ENCODE measurements at regions not wholly inside any gene's neighbourhood (a gene's known extent, or its start where the extent isn't known, plus 50 kb on each side); places are given as distances from the start of the nearest gene placed in this dataset.

- no peak for TF ChIP-seq RAD21 (IDR thresholded peaks at IDR 0.05; ENCODE audit: low read depth)
- TF ChIP-seq MAX (IDR thresholded peaks at IDR 0.05), result no peak
- no peak for TF ChIP-seq EZH2 (IDR thresholded peaks at IDR 0.05)
- no peak for TF ChIP-seq EGR1 (IDR thresholded peaks at IDR 0.05; ENCODE audit: low read depth)
- no peak for TF ChIP-seq ATF3 (IDR thresholded peaks at IDR 0.05)
- no peak for TF ChIP-seq FOSL1 (IDR thresholded peaks at IDR 0.05; ENCODE audit: low read depth)
Measured at GRCh38 chr7:91344911-91345310, 80.7 kb downstream of the FZD1 start (continued).

- Histone ChIP-seq H4K20me1 (ENCODE audit: insufficient read depth) (no peaks in the 10 kb centered on the region), H3K27ac (ENCODE audit: low read depth, low read length) (no peak overlapping the region), H3K4me1 (ENCODE audit: control insufficient read depth in 1 of 2, insufficient read depth in 2 of 2, low read length in 2 of 2) (no peaks in the 10 kb centered on the region), H2AFZ (ENCODE audit: low read depth, low read length, poor library complexity, severe bottlenecking) (no peak overlapping the region), H3K9me3 (ENCODE audit: control insufficient read depth in 1 of 2, insufficient read depth in 1 of 2, low read depth in 1 of 2, low read length in 2 of 2) (no peaks in the 10 kb centered on the region), H3K9me2 (ENCODE audit: insufficient read depth) (no peaks in the 10 kb centered on the region), H3K27me3 (ENCODE audit: insufficient read depth, low read length) (peaks cover 65% of the 10 kb centered on the region), H3K79me2 (ENCODE audit: insufficient read depth, low read length) (no peaks in the 10 kb centered on the region), H3K9ac (ENCODE audit: low read length) (no peak overlapping the region), H3K36me3 (ENCODE audit: control insufficient read depth in 1 of 2, insufficient read depth in 2 of 2, low read length in 2 of 2) (no peaks in the 10 kb centered on the region), H3K4me2 (ENCODE audit: low read length) (no peak overlapping the region), H3K4me3 (replicated peaks in 1 of 2; ENCODE audit: low read depth in 1 of 2, low read length in 2 of 2) (no peak overlapping the region)
- TF ChIP-seq RAD21 (IDR thresholded peaks at IDR 0.05; ENCODE audit: low read depth) (no peak), SP1 (IDR thresholded peaks at IDR 0.05; ENCODE audit: low read depth) (no peak), ATF3 (IDR thresholded peaks at IDR 0.05) (no peak), POLR2AphosphoS5 (IDR thresholded peaks at IDR 0.05; ENCODE audit: low read depth, low read length) (no peak)
- no TSS peak for BruUV-seq (replicated peaks)
- ChIA-PET POLR2A (no interaction called here), RAD21 (ENCODE audit: low non-redundant PET in 1 of 2, low total read pairs in 2 of 2, uncharacterized antibody in 2 of 2, unreplicated experiment in 2 of 2) (no interaction called here), CTCF (no interaction called here)
- ATAC-seq (no peak), DNase-seq (ENCODE audit: low read depth, low spot score) (no peak)
- intact Hi-C loops (cut with micrococcal nuclease), result no loop called here
Measured at GRCh38 chr7:91345449-91345848, 81.2 kb downstream of the FZD1 start.

- H3K4me3 ChIP-seq (replicated peaks in 1 of 2; ENCODE audit: low read depth in 1 of 2, low read length in 2 of 2), result no peak overlapping the region
- H3K9me2 ChIP-seq (ENCODE audit: insufficient read depth), result no peaks in the 10 kb centered on the region
- ChIA-PET CTCF (no interaction called here), RAD21 (ENCODE audit: low non-redundant PET in 1 of 2, low total read pairs in 2 of 2, uncharacterized antibody in 2 of 2, unreplicated experiment in 2 of 2) (no interaction called here), POLR2A (no interaction called here)
- no peaks in the 10 kb centered on the region for H4K20me1 ChIP-seq (ENCODE audit: insufficient read depth)
- H3K27me3 ChIP-seq (ENCODE audit: insufficient read depth, low read length), result peaks cover 60% of the 10 kb centered on the region
- ATAC-seq, result no peak
- no peaks in the 10 kb centered on the region for H3K4me1 ChIP-seq (ENCODE audit: control insufficient read depth in 1 of 2, insufficient read depth in 2 of 2, low read length in 2 of 2)
- no peak overlapping the region for H3K9ac ChIP-seq (ENCODE audit: low read length)
- H3K27ac ChIP-seq (ENCODE audit: low read depth, low read length), result no peak overlapping the region
- intact Hi-C loops (cut with micrococcal nuclease), result no loop called here
- H3K4me2 ChIP-seq (ENCODE audit: low read length), result no peak overlapping the region
- no peaks in the 10 kb centered on the region for H3K36me3 ChIP-seq (ENCODE audit: control insufficient read depth in 1 of 2, insufficient read depth in 2 of 2, low read length in 2 of 2)
- no peaks in the 10 kb centered on the region for H3K9me3 ChIP-seq (ENCODE audit: control insufficient read depth in 1 of 2, insufficient read depth in 1 of 2, low read depth in 1 of 2, low read length in 2 of 2)
- no peak for TF ChIP-seq CBX3 (IDR thresholded peaks at IDR 0.05; ENCODE audit: low read depth)
- no peak for TF ChIP-seq FOSL1 (IDR thresholded peaks at IDR 0.05; ENCODE audit: low read depth)
- TF ChIP-seq SIN3A (IDR thresholded peaks at IDR 0.05; ENCODE audit: low read depth), result no peak
- TF ChIP-seq ELF1 (IDR thresholded peaks at IDR 0.05; ENCODE audit: borderline replicate concordance, low read depth), result no peak
- TF ChIP-seq CTCF (IDR thresholded peaks at IDR 0.05 in 2 of 3, conservative IDR thresholded peaks at IDR 0.05 in 1 of 3; ENCODE audit: borderline replicate concordance in 1 of 3, insufficient read depth in 1 of 3, low read depth in 2 of 3, low read length in 2 of 3), result no peak
- no peak for TF ChIP-seq POLR2AphosphoS5 (IDR thresholded peaks at IDR 0.05; ENCODE audit: low read depth, low read length)
- no peak for TF ChIP-seq MAX (IDR thresholded peaks at IDR 0.05)
- H2AFZ ChIP-seq (ENCODE audit: low read depth, low read length, poor library complexity, severe bottlenecking), result no peak overlapping the region
- no TSS peak for BruUV-seq (replicated peaks)
- DNase-seq (ENCODE audit: low read depth, low spot score), result no peak
- no peaks in the 10 kb centered on the region for H3K79me2 ChIP-seq (ENCODE audit: insufficient read depth, low read length)
Measured at GRCh38 chr7:91346426-91346825, 82.2 kb downstream of the FZD1 start.
